NCI-H1092 treated with DMSO at 0.1 percent for 48 hours (cell line): ENCODE measurements at regions not wholly inside any gene's neighbourhood (a gene's known extent, or its start where the extent isn't known, plus 50 kb on each side); places are given as distances from the start of the nearest gene placed in this dataset.

Experiments used
- DNase-seq: peaks from one replicate; lab custom pipeline; 2025; lab: John Stamatoyannopoulos, UW

GRCh38 chr12:62116986-62117385 lies 143.2 kb upstream of the USP15 start:
- no peak for DNase-seq

DNA sequence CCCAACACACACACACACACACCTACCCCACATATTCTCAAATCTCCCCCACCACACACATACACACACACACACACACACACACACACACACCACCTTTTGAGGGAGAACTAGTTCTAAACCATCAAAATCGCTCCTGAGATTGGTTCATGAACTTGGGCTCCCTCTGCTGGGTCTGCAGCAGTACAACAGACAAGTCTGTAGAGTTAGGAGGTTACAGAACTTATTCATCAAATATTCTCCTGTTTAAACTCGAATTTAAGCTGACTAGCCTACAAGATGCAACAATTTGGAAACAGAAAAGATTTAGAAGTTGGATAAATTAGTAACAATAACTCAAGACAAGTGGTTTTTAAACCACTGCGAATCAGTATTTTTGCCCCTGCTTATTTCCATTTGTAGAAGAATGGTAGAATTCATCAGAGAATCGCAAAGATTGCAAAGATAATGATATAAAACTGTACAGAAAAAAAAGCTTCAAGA lies 136.4 kb upstream of the USP15 start:
- DNase-seq = peak; percentile 20

DNA sequence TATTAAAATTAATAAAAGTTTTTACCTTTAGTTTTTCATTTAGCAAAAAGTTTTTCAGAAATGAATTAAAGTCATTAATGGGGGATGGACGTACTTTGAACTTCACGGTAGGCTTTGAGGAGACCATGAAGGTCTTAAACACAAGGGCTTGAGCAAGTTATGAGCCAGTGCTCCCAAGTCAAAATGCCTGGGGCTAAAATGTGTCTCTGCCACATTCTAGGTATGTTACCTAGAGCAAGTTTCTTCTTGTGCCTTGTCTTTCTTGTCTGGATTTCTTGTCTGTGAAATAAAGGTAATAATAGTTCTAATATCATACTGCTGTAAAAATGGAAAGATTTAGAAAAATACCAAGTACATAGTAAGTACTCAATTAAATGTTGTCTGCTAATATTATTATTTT lies 132.7 kb upstream of the USP15 start:
- no peak for DNase-seq

DNA sequence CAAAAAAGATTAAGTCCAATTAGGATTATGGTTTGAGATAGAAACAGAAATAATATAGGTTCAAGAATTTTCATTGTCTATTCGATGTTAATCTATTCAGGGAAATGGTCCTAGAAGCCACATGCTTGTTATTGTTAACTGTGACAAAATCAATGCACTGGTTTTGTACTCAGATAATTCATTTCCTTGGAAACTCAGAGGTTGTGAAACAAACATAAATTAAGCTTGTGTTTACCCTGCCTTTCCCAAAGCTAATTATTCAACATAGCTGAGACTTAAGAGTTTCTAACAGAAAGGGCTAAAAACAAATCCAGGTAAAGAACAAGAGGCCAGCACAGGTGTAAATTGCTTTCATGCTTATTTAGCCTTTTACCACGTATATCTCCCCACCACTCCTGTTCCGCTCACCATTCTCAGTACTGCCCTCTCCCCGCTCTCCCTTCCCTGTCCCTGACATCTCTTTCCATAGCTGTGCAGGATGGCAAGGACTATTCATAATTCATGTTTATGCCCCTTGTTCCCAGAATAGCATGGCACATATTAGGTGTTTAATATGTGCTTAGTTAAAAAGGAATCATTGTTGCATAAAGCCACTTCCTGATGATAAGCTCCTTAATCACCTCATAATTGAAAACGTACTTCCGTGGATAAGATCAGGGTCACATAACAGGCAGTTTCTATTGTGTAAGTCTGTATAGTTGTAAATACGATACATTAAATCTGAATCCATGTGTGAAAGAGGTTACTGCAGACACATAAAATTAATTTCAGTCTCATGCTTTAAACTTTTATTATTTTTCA lies 131.8 kb upstream of the USP15 start:
- no peak for DNase-seq

- no peak for DNase-seq
These were observed 130.9 kb upstream of the USP15 start for GRCh38 chr12:62129291-62129690.

GRCh38 chr12:62130402-62130801 lies 129.8 kb upstream of the USP15 start:
- no peak for DNase-seq

DNA sequence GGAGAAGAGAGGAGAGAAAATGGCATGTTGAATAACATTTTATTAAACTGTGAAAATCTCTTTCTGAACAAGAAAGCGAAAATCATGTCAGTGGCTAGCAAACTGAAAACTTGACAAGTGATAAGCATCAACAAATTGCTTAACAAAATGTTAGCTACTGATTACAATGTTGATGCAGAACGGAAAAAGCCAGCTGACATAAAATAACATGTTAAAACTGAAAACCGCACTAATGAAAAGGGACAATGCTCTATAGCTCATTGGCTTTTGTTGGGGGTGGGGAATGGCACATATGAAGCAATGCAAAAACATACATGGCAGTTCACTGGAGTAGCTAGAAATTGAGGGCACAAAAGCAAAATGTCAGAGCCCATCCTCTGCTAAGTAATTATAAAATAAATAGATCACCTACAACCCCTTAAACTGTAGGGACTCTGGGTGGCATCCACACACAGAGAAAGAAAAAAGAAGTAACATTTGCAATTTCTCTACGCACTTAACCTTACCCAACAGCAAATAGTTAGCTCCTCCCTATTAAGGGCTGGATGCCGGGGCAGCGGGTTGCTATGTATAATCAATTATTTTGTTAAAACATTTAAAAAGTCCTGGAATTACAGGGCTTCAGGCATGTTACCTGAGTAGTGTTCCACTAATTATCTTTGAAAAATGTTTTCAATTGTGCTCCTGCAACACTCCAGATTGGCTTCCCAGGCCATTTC lies 129.2 kb upstream of the USP15 start:
- no peak for DNase-seq

DNA sequence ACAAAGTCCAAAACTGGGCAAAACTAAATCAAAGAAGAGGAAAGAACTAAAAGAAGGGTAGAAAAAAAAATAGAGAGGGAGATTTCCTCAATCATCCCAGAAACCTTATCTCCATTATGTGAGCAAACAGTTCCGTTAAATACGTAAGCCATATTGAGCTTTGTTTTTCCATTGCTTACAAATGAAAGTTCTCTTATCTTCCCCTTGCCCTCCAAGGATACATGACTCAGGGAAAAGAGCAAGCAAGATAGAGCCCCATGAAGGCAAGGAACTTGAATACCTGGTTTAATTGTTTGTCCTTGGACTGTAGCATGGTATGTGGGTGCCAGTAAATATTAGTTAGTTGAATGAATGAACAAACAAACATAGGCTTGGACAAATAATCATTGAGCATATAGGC lies 126.8 kb upstream of the USP15 start:
- no peak for DNase-seq

- DNase-seq = no peak
These were observed 124.5 kb upstream of the USP15 start for GRCh38 chr12:62135553-62136200.

- no peak for DNase-seq
These were observed 123.7 kb upstream of the USP15 start for GRCh38 chr12:62136496-62136895.

DNA sequence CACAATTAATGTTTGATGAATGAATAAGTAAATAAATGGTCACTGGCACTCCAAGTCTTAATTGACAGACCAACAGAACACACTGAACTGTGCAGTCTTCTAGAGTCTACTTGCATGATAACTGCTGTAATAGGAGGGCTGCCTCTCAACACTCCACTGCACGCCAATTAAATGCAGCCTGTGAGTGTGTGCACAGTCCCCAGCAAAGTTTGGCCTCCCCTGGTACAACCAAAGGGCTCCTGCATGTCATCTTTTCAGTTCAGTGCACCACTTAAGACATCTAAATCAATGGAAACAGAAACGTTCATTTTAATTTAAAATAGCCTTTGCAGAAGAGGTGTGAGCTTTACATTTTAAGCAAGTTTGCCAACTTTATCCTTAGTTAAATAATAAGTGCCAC lies 121.7 kb upstream of the USP15 start:
- no peak for DNase-seq

GRCh38 chr12:62146318-62146717 lies 113.9 kb upstream of the USP15 start:
- no peak for DNase-seq

GRCh38 chr12:62158013-62158412 lies 102.2 kb upstream of the USP15 start:
- DNase-seq = no peak

DNA sequence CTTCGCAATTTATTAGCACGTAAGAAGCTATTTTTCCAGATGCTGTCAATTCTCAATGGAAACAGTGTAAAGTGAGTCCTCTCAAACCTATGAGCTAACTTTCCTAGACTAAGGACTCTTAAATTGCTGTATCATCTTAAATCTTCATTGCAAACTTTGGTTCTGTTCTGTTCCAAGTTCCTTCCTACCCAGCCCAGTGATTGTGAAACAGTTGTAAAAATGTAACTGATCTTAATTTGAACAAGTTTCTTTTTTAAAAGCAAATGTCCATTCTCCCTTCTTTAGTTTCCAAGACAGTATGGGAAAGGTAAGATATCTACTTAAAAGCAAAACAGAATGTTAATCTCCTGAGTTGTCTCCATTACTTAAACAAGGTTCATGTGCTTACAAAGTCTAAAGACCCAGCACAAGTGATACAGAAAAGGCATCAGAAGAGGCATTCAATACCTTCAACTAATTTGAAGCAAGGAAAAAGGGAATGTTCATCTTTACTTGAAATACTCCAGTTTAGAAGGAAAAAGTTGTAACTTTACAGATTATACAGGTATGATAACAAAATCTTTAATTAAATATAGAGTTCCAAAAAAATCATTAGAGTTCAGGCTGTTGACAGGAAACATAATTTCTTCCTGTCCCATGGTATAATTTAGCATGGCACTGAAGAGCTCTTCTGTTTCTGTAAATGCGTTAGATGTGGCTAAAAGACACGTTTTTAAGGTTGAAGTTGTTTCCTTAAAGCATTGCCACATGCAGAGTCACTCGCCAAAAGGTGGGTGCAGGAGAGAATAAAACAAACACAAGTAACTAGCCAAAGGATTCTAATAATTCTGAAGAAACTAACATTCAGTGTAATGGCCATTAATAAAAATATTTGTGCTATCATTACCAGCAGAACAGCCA lies 101.5 kb upstream of the USP15 start:
- no peak for DNase-seq

- DNase-seq = no peak
These were observed 98.0 kb upstream of the USP15 start for GRCh38 chr12:62162214-62162613.

DNA sequence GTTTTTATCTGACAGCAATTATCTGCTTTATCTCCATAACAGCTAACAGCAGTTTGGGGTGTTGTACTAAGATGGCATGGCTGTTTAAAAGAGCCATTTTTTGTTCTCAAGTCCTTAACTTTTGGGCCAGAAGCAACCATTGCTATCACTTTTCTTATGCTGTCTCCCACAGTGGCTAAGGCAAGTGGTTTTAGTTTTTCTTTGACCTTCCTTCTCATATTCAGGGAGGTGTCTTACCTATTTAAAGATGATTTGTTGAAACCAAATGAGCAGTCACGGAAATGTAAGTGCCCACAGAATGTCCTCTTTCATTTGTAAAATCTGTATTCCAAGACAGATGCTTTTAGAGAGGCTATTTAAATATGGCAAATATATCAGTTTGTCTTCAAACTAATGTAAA lies 96.8 kb upstream of the USP15 start:
- DNase-seq = no peak

DNA sequence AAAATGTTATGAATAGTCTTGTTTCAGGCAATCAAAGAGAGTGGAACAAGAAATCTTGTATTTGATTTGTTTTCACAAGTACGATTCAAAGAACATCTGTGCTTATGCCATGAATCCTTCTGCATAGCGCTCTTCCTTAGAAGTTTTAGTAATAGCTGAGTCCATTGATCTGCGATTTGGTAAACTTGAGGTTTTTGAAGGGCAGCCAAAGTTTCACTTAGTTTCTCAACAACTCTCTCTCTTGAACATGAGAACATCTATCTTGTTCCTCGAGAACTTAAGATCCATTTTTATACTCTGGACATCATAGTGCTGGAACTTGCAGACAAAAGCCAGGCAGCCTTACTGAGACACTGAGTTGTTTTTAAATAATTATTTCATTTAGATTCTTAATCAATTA lies 96.2 kb upstream of the USP15 start:
- no peak for DNase-seq

- DNase-seq = no peak
These were observed 93.7 kb upstream of the USP15 start for GRCh38 chr12:62166525-62166924.

GRCh38 chr12:62168411-62168810 lies 91.8 kb upstream of the USP15 start:
- no peak for DNase-seq

- no peak for DNase-seq
These were observed 90.0 kb upstream of the USP15 start for GRCh38 chr12:62170241-62170640.

DNA sequence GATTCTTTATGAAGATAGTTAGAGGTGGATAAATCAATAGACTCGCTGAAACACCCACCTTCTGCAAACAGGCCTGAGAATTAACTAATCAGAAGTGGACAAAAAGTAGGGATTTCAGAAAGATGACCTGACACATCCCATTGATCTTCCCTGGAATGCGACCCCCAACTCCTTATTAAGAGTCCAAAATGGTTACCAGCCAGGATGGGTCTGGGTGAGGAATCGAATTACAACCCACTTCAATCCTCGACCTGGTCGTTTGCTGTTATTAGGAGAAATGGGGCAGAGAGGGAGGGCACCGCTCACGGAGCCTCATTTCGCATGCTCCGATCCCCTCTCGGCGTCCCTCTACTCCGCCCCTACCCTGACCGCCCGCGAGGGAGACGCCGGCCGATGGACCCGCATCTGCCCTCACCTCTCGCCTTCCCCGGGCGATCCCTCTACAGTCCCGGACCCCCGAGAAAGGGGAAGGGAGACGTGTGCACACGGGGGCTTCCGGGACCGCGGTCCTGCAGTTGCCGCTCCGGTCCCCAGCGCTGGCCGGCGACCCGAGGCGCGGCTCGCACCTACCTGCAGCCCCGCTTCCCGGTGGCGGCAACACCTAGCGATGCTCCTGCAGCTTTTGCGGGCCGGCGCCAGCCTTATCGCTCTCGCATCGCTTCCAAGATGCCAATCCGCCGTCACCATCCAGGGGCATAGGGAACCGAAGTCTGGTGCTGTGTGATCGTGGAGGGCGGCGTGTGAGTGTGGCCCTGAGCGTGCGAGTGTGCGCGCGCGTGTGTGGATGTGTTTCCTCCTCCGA lies 69.3 kb upstream of the USP15 start:
- no peak for DNase-seq
